GM19455 (cell line): ENCODE measurements at regions not wholly inside any gene's neighbourhood (a gene's known extent, or its start where the extent isn't known, plus 50 kb on each side); places are given as distances from the start of the nearest gene placed in this dataset.

Experiments
- ATAC-seq: cut with Tn5 transposase; IDR thresholded peaks from one replicate; pipeline ENCODE4 v1.9.1; 2021; ENCODE audit not compliant: unreplicated experiment

- ATAC-seq = no peak
Observed at GRCh38 chr10:78263521-78263988, 229.9 kb downstream of the RPS24 start.

- no peak for ATAC-seq
Observed at GRCh38 chr10:78264361-78264760, 230.7 kb downstream of the RPS24 start.

GRCh38 chr10:78266741-78267469 lies 233.2 kb downstream of the RPS24 start:
- no peak for ATAC-seq

DNA sequence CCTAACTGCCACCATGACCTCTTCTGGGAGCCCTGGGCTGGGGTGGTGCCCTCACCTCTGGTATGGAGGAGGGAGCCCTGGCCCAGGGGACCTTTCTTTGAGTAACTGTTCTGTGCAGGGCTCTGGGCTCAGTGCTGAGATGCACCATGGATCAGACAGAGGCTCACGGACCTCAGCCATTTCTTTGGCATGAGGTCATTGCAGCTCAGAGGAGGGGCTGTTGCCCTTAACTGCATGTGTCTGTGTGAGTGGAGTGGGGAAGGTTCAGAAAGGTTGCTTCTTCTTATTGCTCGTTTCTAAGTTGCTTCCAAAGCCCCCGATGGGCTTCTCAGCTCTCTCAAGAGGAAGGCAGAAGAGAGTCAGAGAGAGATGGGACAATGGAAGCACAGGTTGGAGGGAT lies 233.9 kb downstream of the RPS24 start:
- no peak for ATAC-seq

DNA sequence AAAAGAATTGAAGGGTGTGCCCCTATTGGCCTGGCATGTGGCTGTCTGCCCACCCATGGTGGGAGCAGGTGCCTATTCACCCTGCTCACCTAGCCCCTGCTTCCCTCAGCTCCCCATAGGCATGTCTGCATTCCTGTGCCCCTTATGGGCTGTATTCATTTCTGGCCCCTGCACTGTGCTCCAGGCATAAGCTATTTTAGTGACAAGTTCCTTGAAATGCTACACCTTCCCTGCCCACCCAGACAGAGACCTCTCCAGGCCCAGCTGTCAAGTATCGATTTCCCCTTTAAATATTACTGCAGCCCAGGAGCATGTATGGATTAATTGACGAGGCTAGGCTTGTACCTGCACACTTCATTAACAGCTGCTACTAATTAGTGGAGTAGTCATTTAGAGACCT lies 235.4 kb downstream of the RPS24 start:
- ATAC-seq = no peak

- no peak for ATAC-seq
Observed at GRCh38 chr10:78272329-78272728, 238.7 kb downstream of the RPS24 start.

DNA sequence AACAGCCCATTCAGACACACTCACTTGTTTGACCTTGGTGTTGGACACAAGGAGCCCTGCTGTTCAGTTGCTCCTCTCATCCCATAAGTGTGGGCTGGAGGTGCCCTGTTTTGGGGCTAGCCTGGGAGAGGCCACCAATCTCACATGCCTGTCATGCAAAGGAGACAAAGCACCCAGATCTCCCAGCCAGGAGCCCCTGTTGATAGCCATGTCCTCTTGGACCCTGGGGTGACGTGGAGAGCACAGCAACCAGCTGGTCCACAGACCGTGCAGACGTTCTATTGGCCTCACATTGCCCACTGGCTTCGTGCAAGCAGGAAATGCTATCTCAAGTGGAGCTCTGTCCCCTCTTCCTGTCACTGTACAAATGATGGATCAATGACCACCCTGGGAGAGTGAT lies 240.8 kb downstream of the RPS24 start:
- no peak for ATAC-seq

- ATAC-seq = no peak
Observed at GRCh38 chr10:78276139-78276538, 242.5 kb downstream of the RPS24 start.

DNA sequence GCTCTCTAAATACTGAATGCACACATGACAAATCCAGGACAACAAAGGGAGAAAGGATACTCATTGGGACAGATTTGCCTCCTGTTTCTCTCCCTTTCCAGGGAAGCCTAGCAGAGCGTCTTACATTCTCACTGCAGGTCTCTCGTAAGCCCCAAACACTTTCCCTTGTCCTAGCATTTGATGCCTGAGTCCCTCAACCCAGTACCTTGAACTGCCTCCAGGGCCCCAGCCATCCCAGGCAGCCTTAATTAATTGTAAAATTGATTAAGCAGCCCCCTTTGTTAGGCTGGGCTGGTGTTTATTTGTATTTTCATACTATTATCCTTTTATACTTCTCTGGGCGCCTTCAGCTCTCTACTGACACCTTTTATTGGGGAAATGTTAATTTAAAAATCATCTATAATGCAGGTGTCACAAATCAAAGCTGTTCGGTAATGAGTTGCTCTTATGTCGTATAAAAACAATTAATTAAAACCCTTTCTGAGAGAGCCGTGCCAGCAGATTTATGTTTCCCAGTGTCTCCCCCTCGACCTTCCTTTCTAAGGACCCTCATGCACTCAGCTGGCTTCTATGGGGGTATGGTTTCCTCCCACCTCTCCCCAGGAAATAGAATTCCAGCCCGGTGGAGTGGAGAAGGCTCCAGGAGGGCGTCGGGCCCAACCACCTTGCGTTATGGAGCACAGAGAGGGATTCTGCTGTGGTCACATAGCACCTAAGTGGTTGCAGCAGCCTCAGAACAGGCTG lies 243.8 kb downstream of the RPS24 start:
- ATAC-seq = no peak

DNA sequence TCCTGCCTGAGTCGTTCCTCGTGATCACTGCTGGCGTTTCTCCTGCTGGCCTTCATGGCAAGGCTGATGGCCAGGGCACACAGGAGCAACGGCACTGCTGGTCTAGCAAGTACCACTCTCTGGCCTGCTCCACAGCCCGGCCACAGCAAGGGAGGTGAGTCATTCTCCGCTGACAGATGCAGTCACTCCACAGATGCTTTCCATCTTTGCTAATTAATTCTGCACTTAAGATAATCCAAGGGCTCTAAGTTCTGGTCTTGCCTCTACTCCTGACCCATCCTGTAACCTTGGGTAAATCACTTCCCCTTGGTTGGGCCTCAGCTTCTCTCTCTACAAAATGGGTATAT lies 244.4 kb downstream of the RPS24 start:
- no peak for ATAC-seq

DNA sequence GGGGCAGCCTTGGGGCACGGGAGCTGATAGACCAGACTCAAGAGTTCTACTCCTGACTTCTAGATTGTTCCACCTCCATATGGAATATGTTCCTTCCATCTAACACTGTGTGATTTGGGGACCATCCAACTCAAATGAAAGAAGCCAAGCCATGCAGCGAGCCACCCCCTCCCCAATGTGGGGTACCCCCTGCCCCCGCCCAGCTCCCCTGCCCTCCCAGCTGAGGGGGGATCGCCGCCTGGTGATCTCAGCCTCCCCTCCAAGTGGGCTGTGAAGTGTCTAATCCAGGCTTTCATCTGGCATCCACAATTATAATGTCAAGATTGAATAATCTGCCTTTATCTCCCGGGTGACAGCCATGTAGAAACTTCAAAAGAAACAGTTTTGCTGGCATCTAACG lies 246.1 kb downstream of the RPS24 start:
- ATAC-seq = no peak

GRCh38 chr10:78280604-78281003 lies 246.9 kb downstream of the RPS24 start:
- no peak for ATAC-seq

- no peak for ATAC-seq
Observed at GRCh38 chr10:78281627-78282026, 248.0 kb downstream of the RPS24 start.

GRCh38 chr10:78283069-78283682 lies 249.5 kb downstream of the RPS24 start:
- ATAC-seq = no peak

GRCh38 chr10:78284381-78284780 lies 250.7 kb downstream of the RPS24 start:
- no peak for ATAC-seq

DNA sequence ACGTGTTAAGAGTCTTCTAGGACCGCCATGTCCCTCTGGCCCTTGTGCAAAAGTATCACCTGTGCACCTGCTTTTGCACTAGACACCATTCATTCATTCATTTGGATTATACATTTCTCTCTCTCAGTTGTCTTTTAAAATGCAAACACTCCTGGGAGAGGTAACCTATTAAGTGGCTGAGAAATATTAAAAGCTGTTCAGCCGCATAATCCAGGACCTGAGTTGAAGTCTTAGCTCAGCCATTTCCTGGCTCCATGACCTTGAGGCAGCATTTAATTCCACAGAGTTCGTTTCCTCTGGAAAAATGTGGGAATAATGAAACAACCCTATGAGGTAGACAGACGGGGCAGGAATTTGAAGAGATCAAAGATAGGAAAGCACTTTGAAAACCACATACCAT lies 251.6 kb downstream of the RPS24 start:
- no peak for ATAC-seq

DNA sequence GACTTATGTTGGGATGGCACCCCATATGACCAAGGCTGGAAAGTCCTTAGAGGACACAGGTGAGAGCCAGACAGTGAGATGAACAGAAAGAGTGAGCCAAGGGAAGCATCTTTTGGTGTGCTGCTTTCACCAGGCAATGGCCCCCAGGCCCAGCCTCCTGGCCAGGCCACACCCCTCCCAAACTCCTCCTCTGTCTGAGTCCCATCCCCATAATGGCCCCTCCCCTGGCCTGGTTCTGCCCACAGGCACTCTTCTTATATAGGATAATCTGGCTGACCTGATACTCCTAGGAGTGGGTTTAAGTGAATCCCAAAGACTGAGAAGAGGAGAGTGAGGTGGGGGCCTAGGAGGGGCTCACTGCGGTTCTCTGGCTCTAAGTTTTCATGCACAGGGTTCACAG lies 252.5 kb downstream of the RPS24 start:
- ATAC-seq = no peak

GRCh38 chr10:78286668-78287067 lies 253.0 kb downstream of the RPS24 start:
- no peak for ATAC-seq

GRCh38 chr10:78287618-78288017 lies 254.0 kb downstream of the RPS24 start:
- no peak for ATAC-seq

DNA sequence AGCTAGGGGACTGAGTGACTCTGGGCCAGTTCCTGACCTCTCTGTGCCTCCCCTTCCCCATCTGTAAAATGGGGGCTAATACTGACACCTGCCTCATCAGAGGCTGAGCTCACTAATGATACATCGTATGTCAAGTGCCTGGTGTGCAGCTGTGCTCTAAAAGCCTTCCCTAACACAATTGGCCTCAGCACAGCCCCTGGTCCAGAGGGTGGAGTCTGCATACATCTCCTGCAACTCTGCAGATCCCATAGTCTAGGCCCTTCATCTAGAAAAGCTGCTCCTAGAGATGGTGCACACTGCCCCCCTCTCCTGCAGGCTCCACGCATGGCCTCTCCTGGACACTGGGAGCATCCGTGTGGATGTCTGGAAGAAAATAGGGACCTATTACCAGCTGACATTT lies 255.0 kb downstream of the RPS24 start:
- no peak for ATAC-seq

DNA sequence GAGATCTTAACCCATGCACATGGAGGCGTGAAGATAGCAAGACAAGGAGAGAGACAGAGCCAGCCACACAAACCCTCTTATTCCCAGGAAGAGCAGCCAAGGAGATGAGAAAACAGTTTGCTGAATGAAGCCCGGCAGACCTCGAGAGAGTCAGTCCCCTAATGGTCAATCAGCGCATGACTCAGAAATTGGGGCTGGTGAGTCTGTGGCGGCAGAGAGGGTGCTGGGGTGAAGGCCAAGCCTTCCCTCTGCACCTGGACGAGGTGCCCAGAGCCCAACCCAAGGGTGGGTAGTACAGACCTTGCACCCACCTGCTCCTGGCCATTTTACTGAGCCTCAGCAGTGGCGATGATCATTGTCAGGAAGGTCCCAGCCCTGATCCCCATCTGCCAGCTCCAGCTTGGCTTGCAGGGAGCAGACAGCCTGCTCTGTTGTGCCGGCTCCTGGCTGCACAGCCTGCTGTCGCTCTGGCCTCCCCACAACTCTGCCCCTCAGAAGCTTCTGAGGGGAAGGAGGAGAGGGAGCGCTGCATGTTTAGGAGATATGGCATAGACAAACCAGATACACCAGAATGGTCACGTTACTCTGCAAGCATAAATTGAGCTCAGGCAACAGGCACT lies 256.6 kb downstream of the RPS24 start:
- no peak for ATAC-seq

GRCh38 chr10:78291722-78292121 lies 258.1 kb downstream of the RPS24 start:
- no peak for ATAC-seq
